ENCODE measurements at regions not wholly inside any gene's neighbourhood (a gene's known extent, or its start where the extent isn't known, plus 50 kb on each side); places are given as distances from the start of the nearest gene placed in this dataset.

DNA sequence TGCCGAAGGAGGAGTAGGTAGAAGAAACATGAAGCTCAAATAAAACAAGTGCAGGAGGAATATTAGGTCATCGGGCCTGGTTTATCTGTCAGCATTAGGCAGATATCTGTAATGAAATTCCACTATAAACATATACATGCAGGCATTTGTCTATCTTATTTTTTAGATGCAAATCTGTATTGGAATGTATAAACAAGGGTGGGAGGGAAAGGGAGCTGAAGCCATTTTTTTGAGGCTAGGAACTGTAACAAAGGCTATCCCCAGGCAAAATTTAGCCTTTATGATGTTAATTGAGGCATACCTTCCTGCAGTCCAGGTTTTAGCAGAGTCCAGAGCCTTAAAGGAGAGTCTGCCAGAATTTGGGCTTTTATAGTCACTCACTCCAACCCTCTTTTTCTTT, 72.5 kb downstream of the PHLDA1 start:
- Histone ChIP-seq H3K4me3 (no peak overlapping the region), H3K36me3 (no peaks in the 10 kb centered on the region), H3K9me3 (ENCODE audit: low read depth) (no peaks in the 10 kb centered on the region), H3K27me3 (no peaks in the 10 kb centered on the region), H3K4me1 (ENCODE audit: low read depth) (peaks cover 7% of the 10 kb centered on the region), H3K27ac (no peak overlapping the region)
- no peak for DNase-seq (ENCODE audit: low read depth in 1 of 2, low spot score in 1 of 2)
- TF ChIP-seq, protein P1, sequence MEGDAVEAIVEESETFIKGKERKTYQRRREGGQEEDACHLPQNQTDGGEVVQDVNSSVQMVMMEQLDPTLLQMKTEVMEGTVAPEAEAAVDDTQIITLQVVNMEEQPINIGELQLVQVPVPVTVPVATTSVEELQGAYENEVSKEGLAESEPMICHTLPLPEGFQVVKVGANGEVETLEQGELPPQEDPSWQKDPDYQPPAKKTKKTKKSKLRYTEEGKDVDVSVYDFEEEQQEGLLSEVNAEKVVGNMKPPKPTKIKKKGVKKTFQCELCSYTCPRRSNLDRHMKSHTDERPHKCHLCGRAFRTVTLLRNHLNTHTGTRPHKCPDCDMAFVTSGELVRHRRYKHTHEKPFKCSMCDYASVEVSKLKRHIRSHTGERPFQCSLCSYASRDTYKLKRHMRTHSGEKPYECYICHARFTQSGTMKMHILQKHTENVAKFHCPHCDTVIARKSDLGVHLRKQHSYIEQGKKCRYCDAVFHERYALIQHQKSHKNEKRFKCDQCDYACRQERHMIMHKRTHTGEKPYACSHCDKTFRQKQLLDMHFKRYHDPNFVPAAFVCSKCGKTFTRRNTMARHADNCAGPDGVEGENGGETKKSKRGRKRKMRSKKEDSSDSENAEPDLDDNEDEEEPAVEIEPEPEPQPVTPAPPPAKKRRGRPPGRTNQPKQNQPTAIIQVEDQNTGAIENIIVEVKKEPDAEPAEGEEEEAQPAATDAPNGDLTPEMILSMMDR (IDR thresholded peaks at IDR 0.05; ENCODE audit: low read depth, low read length) = no peak

DNA sequence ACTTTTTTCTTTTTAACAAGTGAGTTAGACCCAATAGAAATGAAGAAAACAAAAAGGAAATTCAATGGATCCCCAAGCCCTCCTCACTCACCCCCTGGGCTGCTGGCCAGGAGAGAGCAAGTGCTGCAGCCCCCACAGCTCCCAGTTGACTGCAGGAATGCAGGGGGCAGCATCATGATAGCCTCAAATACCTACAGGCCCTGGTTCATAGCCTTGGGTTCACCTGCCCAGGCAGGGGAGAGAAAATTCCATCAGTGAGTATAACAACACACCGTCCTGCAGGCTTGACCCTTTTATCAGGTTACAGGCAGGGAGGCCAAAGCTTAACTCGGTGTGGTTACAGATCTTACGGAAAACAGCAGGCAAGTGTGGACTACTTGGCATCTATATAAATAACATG, 76.3 kb downstream of the PHLDA1 start:
- peaks cover 11% of the 10 kb centered on the region for H3K4me1 ChIP-seq (ENCODE audit: low read depth)
- no peak overlapping the region for H3K4me3 ChIP-seq
- no peaks in the 10 kb centered on the region for H3K27me3 ChIP-seq
- no peaks in the 10 kb centered on the region for H3K36me3 ChIP-seq
- H3K27ac ChIP-seq = no peak overlapping the region
- TF ChIP-seq, protein P1 (IDR thresholded peaks at IDR 0.05; ENCODE audit: low read depth, low read length) = no peak
- no peak for DNase-seq (ENCODE audit: low read depth in 1 of 2, low spot score in 1 of 2)
- no peaks in the 10 kb centered on the region for H3K9me3 ChIP-seq (ENCODE audit: low read depth)

DNA sequence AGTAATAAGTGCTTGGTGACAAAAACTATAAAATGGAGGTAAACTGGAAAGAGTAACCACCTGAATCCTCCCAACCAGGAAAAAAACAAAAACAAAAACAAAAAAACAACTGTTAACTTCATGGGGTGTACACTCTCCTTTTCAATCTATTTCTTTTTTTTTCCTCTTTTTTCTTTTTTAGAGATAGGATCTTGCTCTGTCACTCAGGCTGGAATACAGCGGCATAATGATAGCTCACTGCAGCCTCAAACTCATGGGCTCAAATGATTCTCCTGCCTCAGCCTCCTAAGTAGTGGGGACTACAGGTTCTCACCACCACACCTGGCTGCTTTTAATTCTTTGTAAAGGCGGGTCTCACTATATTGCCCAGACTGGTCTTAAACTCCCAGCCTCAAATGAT, 76.8 kb downstream of the PHLDA1 start:
- TF ChIP-seq, protein P1 (IDR thresholded peaks at IDR 0.05; ENCODE audit: low read depth, low read length) = no peak
- Histone ChIP-seq H3K9me3 (ENCODE audit: low read depth) (no peaks in the 10 kb centered on the region), H3K27me3 (no peaks in the 10 kb centered on the region), H3K36me3 (no peaks in the 10 kb centered on the region), H3K4me1 (ENCODE audit: low read depth) (peaks cover 11% of the 10 kb centered on the region), H3K4me3 (no peak overlapping the region), H3K27ac (no peak overlapping the region)
- no peak for DNase-seq (ENCODE audit: low read depth in 1 of 2, low spot score in 1 of 2)

DNA sequence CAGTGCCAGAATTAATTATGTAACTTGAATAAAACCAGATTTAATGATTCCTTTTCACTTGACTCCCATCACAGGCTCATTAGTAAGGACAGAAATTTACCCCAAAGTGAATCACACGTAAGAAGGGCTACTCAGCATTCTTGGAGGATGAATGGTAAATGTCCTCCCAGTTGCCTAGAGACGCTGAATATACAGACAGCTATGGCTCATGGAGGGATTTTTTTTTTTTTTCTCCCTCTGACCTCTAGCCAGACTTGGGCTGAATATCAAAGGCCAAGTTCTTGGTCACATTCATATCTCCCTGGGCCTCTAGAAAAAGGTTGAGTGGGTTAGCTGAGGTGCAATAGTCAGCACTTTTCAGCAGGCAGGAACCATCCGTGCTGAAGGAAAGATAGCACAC, 77.5 kb downstream of the PHLDA1 start:
- no peaks in the 10 kb centered on the region for H3K9me3 ChIP-seq (ENCODE audit: low read depth)
- H3K4me3 ChIP-seq = no peak overlapping the region
- peak in 1 of 2 donors; percentile 93 for DNase-seq (ENCODE audit: low read depth in 1 of 2, low spot score in 1 of 2)
- TF ChIP-seq, protein P1 (IDR thresholded peaks at IDR 0.05; ENCODE audit: low read depth, low read length) = no peak
- H3K36me3 ChIP-seq = no peaks in the 10 kb centered on the region
- no peak overlapping the region for H3K27ac ChIP-seq
- H3K4me1 ChIP-seq (ENCODE audit: low read depth) = peaks cover 11% of the 10 kb centered on the region
- no peaks in the 10 kb centered on the region for H3K27me3 ChIP-seq

DNA sequence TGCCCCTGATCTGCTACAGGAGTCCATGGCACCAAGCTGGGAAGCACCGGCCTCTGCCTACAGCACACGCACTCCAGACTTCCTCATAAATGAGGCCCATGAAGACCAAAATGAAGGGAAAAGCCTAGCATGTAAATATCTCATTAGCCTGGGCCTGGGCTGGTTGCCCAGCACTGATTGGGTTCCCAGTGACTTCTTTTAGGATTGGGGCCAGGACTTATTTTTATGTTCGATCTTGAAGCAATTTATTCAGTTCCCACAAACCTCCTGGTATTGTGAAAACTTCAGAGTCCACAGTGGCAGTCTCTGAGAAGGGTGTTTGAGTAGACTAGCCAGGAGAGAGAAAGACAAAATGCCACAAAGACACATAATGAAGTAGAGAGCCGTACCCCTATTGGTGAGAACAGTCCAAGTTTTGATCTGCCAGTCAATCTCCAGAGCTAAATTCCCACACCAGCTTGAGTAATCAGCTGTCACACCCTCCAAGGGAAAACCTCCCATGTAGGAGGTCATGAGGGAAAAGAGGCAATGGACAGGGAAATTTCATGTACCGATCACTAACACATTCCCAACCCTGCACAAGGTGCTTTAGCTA, 78.2 kb downstream of the PHLDA1 start:
- Histone ChIP-seq H3K36me3 (no peaks in the 10 kb centered on the region), H3K4me3 (no peak overlapping the region), H3K27ac (no peak overlapping the region), H3K27me3 (no peaks in the 10 kb centered on the region), H3K9me3 (ENCODE audit: low read depth) (no peaks in the 10 kb centered on the region), H3K4me1 (ENCODE audit: low read depth) (peaks cover 11% of the 10 kb centered on the region)
- peak in 1 of 2 donors; percentile 38 for DNase-seq (ENCODE audit: low read depth in 1 of 2, low spot score in 1 of 2)
- TF ChIP-seq, protein P1 (IDR thresholded peaks at IDR 0.05; ENCODE audit: low read depth, low read length) = no peak
